ENCODE measurements at regions not wholly inside any gene's neighbourhood (a gene's known extent, or its start where the extent isn't known, plus 50 kb on each side); places are given as distances from the start of the nearest gene placed in this dataset.

GRCh38 chr9:91489361-91489899 lies 65.8 kb upstream of the NFIL3 start:
- intact Hi-C loops (cut with micrococcal nuclease; ENCODE audit: unreplicated experiment) = no loop called here
- no peak overlapping the region for H3K4me3 ChIP-seq (ENCODE audit: low read depth in 2 of 2, low read length in 2 of 2)
- no TSS peak for BruUV-seq (replicated peaks)
- ChIA-PET POLR2A (no interaction called here), CTCF (no interaction called here)
- no peak for TF ChIP-seq REST (IDR thresholded peaks at IDR 0.05; ENCODE audit: insufficient read depth in 1 of 2, low read depth in 2 of 2, low read length in 1 of 2)
- TF ChIP-seq SIN3A (IDR thresholded peaks at IDR 0.05; ENCODE audit: borderline replicate concordance, insufficient read depth, low read depth, low read length) = no peak
- TF ChIP-seq POLR2AphosphoS5 (IDR thresholded peaks at IDR 0.05; ENCODE audit: low read depth, low read length) = no peak
- TF ChIP-seq CTCF (IDR thresholded peaks at IDR 0.05) = no peak
- TF ChIP-seq TCF7L2 (IDR thresholded peaks at IDR 0.05; ENCODE audit: low read depth, low read length) = no peak
- no peak for ATAC-seq
- H3K27ac ChIP-seq (ENCODE audit: low read length) = no peak overlapping the region
- no peaks in the 10 kb centered on the region for H3K4me1 ChIP-seq (ENCODE audit: control insufficient read depth, insufficient read depth, low read length)
- in situ Hi-C loops (cut with HindIII; ENCODE audit: low pct_unique_long_range_greater_than_20kb, low sequenced_read_pairs) = no loop called here
- no peak for DNase-seq (ENCODE audit: low read depth, low spot score)
- no peaks in the 10 kb centered on the region; the same call in 1 of the 2 replicates for H3K27me3 ChIP-seq (ENCODE audit: control insufficient read depth, insufficient read depth, low read length)
- H3K36me3 ChIP-seq (ENCODE audit: control insufficient read depth, insufficient read depth, low read length) = no peaks in the 10 kb centered on the region
- H3K9me3 ChIP-seq (ENCODE audit: control insufficient read depth, insufficient read depth, low read depth, low read length) = no peaks in the 10 kb centered on the region

- CTCF ChIA-PET = no interaction called here
- POLR2A ChIA-PET = no interaction called here
- in situ Hi-C loops (cut with HindIII; ENCODE audit: low pct_unique_long_range_greater_than_20kb, low sequenced_read_pairs) (no loop called here), intact Hi-C loops (cut with micrococcal nuclease; ENCODE audit: unreplicated experiment) (no loop called here)
- TF ChIP-seq CTCF (IDR thresholded peaks at IDR 0.05) (no peak), TCF7L2 (IDR thresholded peaks at IDR 0.05; ENCODE audit: low read depth, low read length) (no peak), REST (IDR thresholded peaks at IDR 0.05; ENCODE audit: insufficient read depth in 1 of 2, low read depth in 2 of 2, low read length in 1 of 2) (no peak), SIN3A (IDR thresholded peaks at IDR 0.05; ENCODE audit: borderline replicate concordance, insufficient read depth, low read depth, low read length) (no peak), POLR2AphosphoS5 (IDR thresholded peaks at IDR 0.05; ENCODE audit: low read depth, low read length) (no peak)
- H3K4me3 ChIP-seq (ENCODE audit: low read depth in 2 of 2, low read length in 2 of 2) = no peak overlapping the region
- BruUV-seq (replicated peaks) = no TSS peak
- ATAC-seq (no peak), DNase-seq (ENCODE audit: low read depth, low spot score) (no peak)
- H3K27ac ChIP-seq (ENCODE audit: low read length) = no peak overlapping the region
- H3K4me1 ChIP-seq (ENCODE audit: control insufficient read depth, insufficient read depth, low read length) = no peaks in the 10 kb centered on the region
- H3K27me3 ChIP-seq (ENCODE audit: control insufficient read depth, insufficient read depth, low read length) = no peaks in the 10 kb centered on the region; the same call in 1 of the 2 replicates
- H3K9me3 ChIP-seq (ENCODE audit: control insufficient read depth, insufficient read depth, low read depth, low read length) = no peaks in the 10 kb centered on the region
- no peaks in the 10 kb centered on the region for H3K36me3 ChIP-seq (ENCODE audit: control insufficient read depth, insufficient read depth, low read length)
Measured at GRCh38 chr9:91488341-91488740, 64.7 kb upstream of the NFIL3 start.

Data from Panc1 (cell line).